Keratinocyte (primary cell): ENCODE measurements at regions not wholly inside any gene's neighbourhood (a gene's known extent, or its start where the extent isn't known, plus 50 kb on each side); places are given as distances from the start of the nearest gene placed in this dataset.
"Not testable (repeated sequence)": the region's sequence is repeated elsewhere in the genome, so short reads cannot be mapped to it uniquely, and the experiment has no call there.

Source experiments
- CTCF ChIP-seq, 3 experiments: IDR thresholded peaks in 1 of 3; conservative IDR thresholded peaks in 1 of 3; optimal IDR thresholded peaks in 1 of 3; 2 replicates in 2 of 3; 3 replicates in 1 of 3; pipeline versions ENCODE3 to v1.5.1; 2011; ENCODE audit warnings: low read length in 3 of 3, mild to moderate bottlenecking in 3 of 3, moderate library complexity in 2 of 3, control low read depth in 1 of 3, inconsistent platforms in 1 of 3; ENCODE audit not compliant: insufficient read depth in 2 of 3; ENCODE audit errors: extremely low read depth in 1 of 3
- EZH2 ChIP-seq: IDR thresholded peaks from one replicate; pipeline ENCODE4 v1.6.1; 2012; ENCODE audit warnings: inconsistent platforms, mild to moderate bottlenecking, low read length, moderate library complexity

- not testable (repeated sequence) for TF ChIP-seq CTCF (optimal IDR thresholded peaks at IDR 0.05 in 1 of 3, IDR thresholded peaks at IDR 0.05 in 1 of 3, conservative IDR thresholded peaks at IDR 0.05 in 1 of 3; ENCODE audit: extremely low read depth in 1 of 3, insufficient read depth in 2 of 3, low read length in 3 of 3); EZH2
These were observed 193.6 kb upstream of the ATP10A start for GRCh38 chr15:26056766-26057165.
